BLaER1 (cell line): ENCODE measurements at regions not wholly inside any gene's neighbourhood (a gene's known extent, or its start where the extent isn't known, plus 50 kb on each side); places are given as distances from the start of the nearest gene placed in this dataset.

Experiments used
- H3K27ac ChIP-seq: shearing (Covaris generic); formaldehyde crosslinking; 2 replicates; pipeline ENCODE4 v1.8.1; 2022
- H3K27me3 ChIP-seq: shearing (Covaris generic); formaldehyde crosslinking; 2 replicates; pipeline ENCODE4 v1.8.1; 2022
- H3K36me3 ChIP-seq: shearing (Covaris generic); formaldehyde crosslinking; 2 replicates; pipeline ENCODE4 v1.8.1; 2022
- H3K4me1 ChIP-seq: shearing (Covaris generic); formaldehyde crosslinking; 2 replicates; pipeline ENCODE4 v1.8.1; 2022
- H3K4me2 ChIP-seq: shearing (Covaris generic); formaldehyde crosslinking; 2 replicates; pipeline ENCODE4 v1.8.1; 2022
- H3K4me3 ChIP-seq: shearing (Covaris generic); formaldehyde crosslinking; 2 replicates; pipeline ENCODE4 v1.8.1; 2022
- H3K9ac ChIP-seq: shearing (Covaris generic); formaldehyde crosslinking; 2 replicates; pipeline ENCODE4 v1.8.1; 2022
- H3K9me3 ChIP-seq: shearing (Covaris generic); formaldehyde crosslinking; 2 replicates; pipeline ENCODE4 v1.8.1; 2022
- H4K20me1 ChIP-seq: shearing (Covaris generic); formaldehyde crosslinking; 2 replicates; pipeline ENCODE4 v1.8.1; 2022
- Cebpa-rat ChIP-seq: shearing (Covaris generic); IDR thresholded peaks from 2 replicates; pipeline ENCODE4 v1.8.1; 2022

GRCh38 chr1:232440325-232441035, 189.5 kb downstream of the SIPA1L2 start:
- Histone ChIP-seq H3K36me3 (no peaks in the 10 kb centered on the region; the same call in 1 of the 2 replicates), H3K9me3 (no peaks in the 10 kb centered on the region), H3K27ac (no peak overlapping the region), H4K20me1 (no peaks in the 10 kb centered on the region), H3K27me3 (no peaks in the 10 kb centered on the region), H3K4me1 (peaks cover 7% of the 10 kb centered on the region; the same call in 1 of the 2 replicates), H3K4me2 (no peak overlapping the region), H3K9ac (no peak overlapping the region), H3K4me3 (no peak overlapping the region)
- no peak for TF ChIP-seq Cebpa-rat

DNA sequence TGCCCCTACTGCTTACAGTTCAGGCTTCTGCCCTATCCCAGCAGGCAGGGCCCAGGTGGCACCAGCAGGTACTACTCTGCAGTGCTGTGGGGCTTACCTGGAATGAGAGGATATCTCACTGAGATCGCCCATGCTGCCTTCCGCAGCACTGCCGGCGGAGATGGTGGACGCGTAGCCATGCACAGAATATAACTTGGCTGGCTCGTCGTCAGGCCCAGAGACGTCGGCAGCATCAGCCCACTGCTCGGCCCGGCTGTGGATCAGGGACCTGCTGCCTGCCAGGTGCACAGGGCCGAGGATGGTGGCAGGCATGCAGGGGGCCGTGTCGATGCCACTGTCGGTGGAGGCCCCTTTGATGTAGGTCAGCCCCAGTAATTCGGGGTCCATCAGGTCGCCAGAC, 190.9 kb downstream of the SIPA1L2 start:
- H3K27me3 ChIP-seq = no peaks in the 10 kb centered on the region
- H3K36me3 ChIP-seq = no peaks in the 10 kb centered on the region; the same call in 1 of the 2 replicates
- H3K9me3 ChIP-seq = no peaks in the 10 kb centered on the region
- no peak overlapping the region for H3K4me3 ChIP-seq
- no peaks in the 10 kb centered on the region for H4K20me1 ChIP-seq
- no peak overlapping the region for H3K4me2 ChIP-seq
- no peak overlapping the region for H3K9ac ChIP-seq
- no peak for TF ChIP-seq Cebpa-rat
- peaks cover 7% of the 10 kb centered on the region; the same call in 1 of the 2 replicates for H3K4me1 ChIP-seq
- no peak overlapping the region for H3K27ac ChIP-seq

DNA sequence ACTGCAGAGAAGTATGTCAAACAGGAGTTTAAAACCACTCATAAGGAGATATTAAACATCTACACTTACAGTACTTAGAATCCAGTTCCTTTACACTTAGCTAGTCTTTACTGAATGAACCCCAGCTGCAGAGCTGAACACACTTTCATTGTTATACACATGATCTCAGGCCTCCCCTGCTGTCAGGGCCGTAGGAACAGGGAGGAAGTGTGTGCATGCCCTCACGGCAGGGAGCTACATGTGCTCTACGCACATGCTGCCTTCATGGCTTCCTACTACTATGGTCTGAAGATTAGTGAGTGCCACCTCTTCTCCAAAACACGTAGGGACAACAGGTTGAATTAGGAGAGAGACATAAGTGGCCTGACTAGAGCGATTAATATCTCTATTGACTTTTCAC, 191.5 kb downstream of the SIPA1L2 start:
- Histone ChIP-seq H3K4me3 (no peak overlapping the region), H3K27ac (no peak overlapping the region), H3K4me1 (peaks cover 6% of the 10 kb centered on the region; the same call in 1 of the 2 replicates), H3K4me2 (no peak overlapping the region), H3K36me3 (no peaks in the 10 kb centered on the region; the same call in 1 of the 2 replicates), H3K27me3 (no peaks in the 10 kb centered on the region), H3K9me3 (no peaks in the 10 kb centered on the region), H4K20me1 (no peaks in the 10 kb centered on the region), H3K9ac (no peak overlapping the region)
- TF ChIP-seq Cebpa-rat = no peak

DNA sequence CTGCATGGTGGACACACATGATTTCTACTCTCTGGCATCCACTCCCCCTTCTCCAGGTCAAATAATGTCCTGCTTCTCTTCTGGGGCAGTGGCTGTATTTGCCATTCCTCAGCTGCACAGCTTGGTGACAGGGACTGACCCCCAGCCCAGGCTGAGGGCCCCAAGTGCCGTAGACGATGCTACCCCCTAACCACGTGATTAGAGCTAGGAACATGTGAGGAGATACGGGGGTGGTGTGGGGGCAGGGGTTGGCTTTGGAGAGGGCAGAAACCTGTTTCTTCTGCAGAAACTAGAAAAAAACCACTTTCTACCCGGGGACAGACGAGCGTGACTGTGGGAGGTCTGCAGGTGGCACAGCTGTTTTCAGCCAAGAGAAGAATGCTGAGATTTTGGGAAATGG, 192.4 kb downstream of the SIPA1L2 start:
- Histone ChIP-seq H3K4me1 (no peaks in the 10 kb centered on the region), H3K9me3 (no peaks in the 10 kb centered on the region), H3K9ac (no peak overlapping the region), H3K4me3 (no peak overlapping the region), H3K27me3 (no peaks in the 10 kb centered on the region), H4K20me1 (no peaks in the 10 kb centered on the region), H3K36me3 (no peaks in the 10 kb centered on the region; the same call in 1 of the 2 replicates), H3K4me2 (no peak overlapping the region), H3K27ac (no peak overlapping the region)
- no peak for TF ChIP-seq Cebpa-rat

DNA sequence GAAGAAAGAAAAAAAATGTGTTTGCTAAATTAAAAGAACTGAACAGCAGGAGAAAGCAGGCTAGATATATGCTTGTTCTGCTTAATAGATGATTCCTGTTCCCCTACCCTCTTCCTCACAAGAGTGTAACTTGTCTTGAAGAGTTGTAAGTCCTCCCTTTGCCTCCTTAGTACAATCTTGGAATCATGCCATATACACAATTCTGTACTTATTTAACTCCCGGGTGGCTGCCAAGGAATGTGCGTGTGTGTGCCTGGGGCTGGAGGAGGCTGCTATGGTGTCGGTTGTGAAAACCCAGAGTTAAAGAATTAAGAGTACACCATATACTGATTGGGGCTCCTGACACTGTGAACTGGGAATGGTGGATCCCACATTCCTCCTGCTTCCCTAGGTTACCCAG, 194.2 kb downstream of the SIPA1L2 start:
- H3K4me2 ChIP-seq = no peak overlapping the region
- no peaks in the 10 kb centered on the region for H3K4me1 ChIP-seq
- no peaks in the 10 kb centered on the region; the same call in 1 of the 2 replicates for H3K36me3 ChIP-seq
- no peaks in the 10 kb centered on the region for H3K9me3 ChIP-seq
- no peak overlapping the region for H3K27ac ChIP-seq
- TF ChIP-seq Cebpa-rat = no peak
- no peak overlapping the region for H3K9ac ChIP-seq
- no peaks in the 10 kb centered on the region for H4K20me1 ChIP-seq
- no peaks in the 10 kb centered on the region for H3K27me3 ChIP-seq
- H3K4me3 ChIP-seq = no peak overlapping the region

- no peaks in the 10 kb centered on the region for H3K36me3 ChIP-seq
- peaks cover 8% of the 10 kb centered on the region for H3K4me1 ChIP-seq
- no peak overlapping the region for H3K4me2 ChIP-seq
- H3K27ac ChIP-seq = no peak overlapping the region
- H3K9me3 ChIP-seq = no peaks in the 10 kb centered on the region
- no peak for TF ChIP-seq Cebpa-rat
- no peak overlapping the region for H3K9ac ChIP-seq
- H3K4me3 ChIP-seq = no peak overlapping the region
- no peaks in the 10 kb centered on the region for H3K27me3 ChIP-seq
- no peaks in the 10 kb centered on the region for H4K20me1 ChIP-seq
Observed at GRCh38 chr1:232432313-232432712, 197.6 kb downstream of the SIPA1L2 start.

- H3K9ac ChIP-seq = no peak overlapping the region
- H3K4me1 ChIP-seq = peaks cover 8% of the 10 kb centered on the region
- H3K27ac ChIP-seq = no peak overlapping the region
- H3K27me3 ChIP-seq = no peaks in the 10 kb centered on the region
- TF ChIP-seq Cebpa-rat = no peak
- no peaks in the 10 kb centered on the region for H4K20me1 ChIP-seq
- no peak overlapping the region for H3K4me2 ChIP-seq
- no peaks in the 10 kb centered on the region for H3K9me3 ChIP-seq
- H3K4me3 ChIP-seq = no peak overlapping the region
- no peaks in the 10 kb centered on the region for H3K36me3 ChIP-seq
Observed at GRCh38 chr1:232431748-232432147, 198.2 kb downstream of the SIPA1L2 start.

DNA sequence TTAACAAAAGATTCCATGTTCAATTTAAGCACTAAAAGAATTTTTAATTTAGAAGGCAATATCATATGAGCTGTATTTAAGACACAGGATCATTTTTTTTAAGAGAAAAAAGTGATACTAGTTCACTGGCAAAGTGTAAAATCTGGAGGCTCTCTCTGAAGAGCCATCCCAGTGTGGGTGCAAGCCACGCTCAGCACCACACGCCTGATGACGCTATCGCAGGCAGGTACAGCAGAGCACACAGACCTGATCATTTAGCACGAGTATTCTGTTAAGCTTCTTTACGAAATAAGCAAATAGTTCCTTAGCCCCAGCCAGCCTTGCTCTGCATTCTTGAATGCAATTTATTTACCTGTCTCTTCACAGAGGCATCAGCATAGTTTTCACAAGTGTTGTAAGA, 198.6 kb downstream of the SIPA1L2 start:
- Histone ChIP-seq H3K4me3 (no peak overlapping the region), H3K9me3 (no peaks in the 10 kb centered on the region), H3K27me3 (no peaks in the 10 kb centered on the region), H3K4me1 (peaks cover 8% of the 10 kb centered on the region), H3K4me2 (no peak overlapping the region), H3K36me3 (no peaks in the 10 kb centered on the region), H3K27ac (no peak overlapping the region), H4K20me1 (no peaks in the 10 kb centered on the region), H3K9ac (no peak overlapping the region)
- no peak for TF ChIP-seq Cebpa-rat

GRCh38 chr1:232430467-232430866, 199.5 kb downstream of the SIPA1L2 start:
- Histone ChIP-seq H3K36me3 (no peaks in the 10 kb centered on the region), H3K4me1 (peaks cover 8% of the 10 kb centered on the region), H3K4me2 (no peak overlapping the region), H3K27ac (no peak overlapping the region), H4K20me1 (no peaks in the 10 kb centered on the region), H3K27me3 (no peaks in the 10 kb centered on the region), H3K9me3 (no peaks in the 10 kb centered on the region), H3K9ac (no peak overlapping the region), H3K4me3 (no peak overlapping the region)
- TF ChIP-seq Cebpa-rat = no peak

DNA sequence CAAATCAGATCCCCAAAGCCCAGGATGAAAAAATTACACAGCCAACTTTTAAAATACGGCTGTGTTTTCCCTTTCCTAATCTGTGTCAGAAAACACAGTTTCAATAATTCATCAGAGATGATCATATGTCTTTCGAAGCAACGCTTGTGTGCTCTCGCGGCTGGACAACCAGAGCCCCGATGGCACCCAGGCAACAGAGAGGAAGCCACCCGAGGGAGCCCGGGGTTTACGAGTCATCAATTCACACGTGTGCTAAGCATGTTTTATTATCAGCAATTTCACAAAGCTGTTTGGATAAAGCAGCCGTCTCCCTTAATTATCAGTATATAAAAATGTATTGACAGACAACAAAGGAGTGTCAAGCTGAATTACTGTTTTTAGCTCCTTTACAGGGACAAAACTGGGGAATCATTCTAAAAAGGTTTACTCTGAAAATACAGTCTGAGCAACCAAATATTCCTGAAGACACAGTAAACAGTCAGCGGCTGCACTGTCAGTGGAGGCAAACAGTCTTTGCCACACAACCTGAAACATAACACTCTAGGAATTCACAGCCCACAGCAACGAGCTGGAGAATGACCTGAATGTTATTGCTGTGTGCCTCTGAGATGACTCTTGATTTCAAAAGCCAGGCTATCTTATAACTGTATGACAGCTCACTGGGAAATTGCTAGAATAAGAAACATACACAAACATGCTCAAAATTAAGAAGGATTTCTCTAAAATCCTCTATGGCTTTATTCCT, 201.0 kb downstream of the SIPA1L2 start:
- Histone ChIP-seq H3K4me3 (no peak overlapping the region), H3K9ac (no peak overlapping the region), H3K27me3 (no peaks in the 10 kb centered on the region), H3K4me2 (no peak overlapping the region), H3K9me3 (no peaks in the 10 kb centered on the region), H3K36me3 (no peaks in the 10 kb centered on the region), H4K20me1 (no peaks in the 10 kb centered on the region), H3K27ac (no peak overlapping the region), H3K4me1 (peaks cover 8% of the 10 kb centered on the region)
- TF ChIP-seq Cebpa-rat = no peak
